Globus pallidus (tissue), 1 donor: ENCODE measurements at regions not wholly inside any gene's neighbourhood (a gene's known extent, or its start where the extent isn't known, plus 50 kb on each side); places are given as distances from the start of the nearest gene placed in this dataset.

ENCODE experiments used
- DNase-seq: peaks from one replicate; pipeline ENCODE4 v3.0.0-alpha.2; 2015; ENCODE audit warnings: low spot score

- DNase-seq: no peak
Observed at GRCh38 chr2:151083856-151084795, 177.5 kb downstream of the RBM43 start.

- no peak for DNase-seq
Observed at GRCh38 chr2:151078889-151079288, 182.8 kb downstream of the RBM43 start.

GRCh38 chr2:151071906-151072305 is 189.8 kb downstream of the RBM43 start:
- no peak for DNase-seq

- no peak for DNase-seq
Observed at GRCh38 chr2:151071382-151071781, 190.3 kb downstream of the RBM43 start.

GRCh38 chr2:151070253-151070652 is 191.4 kb downstream of the RBM43 start:
- DNase-seq: no peak

- DNase-seq: no peak
Observed at GRCh38 chr2:151067658-151068369, 193.8 kb downstream of the RBM43 start.

GRCh38 chr2:151063271-151063670 is 198.4 kb downstream of the RBM43 start:
- no peak for DNase-seq

GRCh38 chr2:151060287-151060686 is 201.4 kb downstream of the RBM43 start:
- DNase-seq: no peak

GRCh38 chr2:151056870-151057269 is 204.8 kb downstream of the RBM43 start:
- no peak for DNase-seq

- DNase-seq: no peak
Observed at GRCh38 chr2:151053661-151053990, 208.0 kb downstream of the RBM43 start.

GRCh38 chr2:151052850-151053660 is 208.6 kb downstream of the RBM43 start:
- no peak for DNase-seq

GRCh38 chr2:151051574-151052220 is 210.0 kb downstream of the RBM43 start:
- DNase-seq: peak; percentile 33

GRCh38 chr2:151049746-151050145 is 211.9 kb downstream of the RBM43 start:
- DNase-seq: no peak

- no peak for DNase-seq
Observed at GRCh38 chr2:151048331-151049054, 213.2 kb downstream of the RBM43 start.

GRCh38 chr2:151043484-151043883 is 218.2 kb downstream of the RBM43 start:
- DNase-seq: no peak

- DNase-seq: no peak
Observed at GRCh38 chr2:151042964-151043363, 218.7 kb downstream of the RBM43 start.

GRCh38 chr2:151040039-151040438 is 221.6 kb downstream of the RBM43 start:
- no peak for DNase-seq

GRCh38 chr2:151038516-151038915 is 223.1 kb downstream of the RBM43 start:
- DNase-seq: no peak

GRCh38 chr2:151037434-151037833 is 224.2 kb downstream of the RBM43 start:
- no peak for DNase-seq

- DNase-seq: no peak
Observed at GRCh38 chr2:151033271-151034248, 228.1 kb downstream of the RBM43 start.
